Liver (tissue), 8 donors: ENCODE measurements at regions not wholly inside any gene's neighbourhood (a gene's known extent, or its start where the extent isn't known, plus 50 kb on each side); places are given as distances from the start of the nearest gene placed in this dataset.

Experiments used
- DNase-seq: peaks from one replicate; pipeline ENCODE4 v3.0.0-alpha.2; 2017; ENCODE audit warnings: low spot score
- H3K27ac ChIP-seq, 2 donors: one replicate each; pipeline ENCODE4 v1.7.0; 2013; ENCODE audit warnings: inconsistent platforms in 2 of 2, low read length in 2 of 2, control low read depth in 1 of 2, low read depth in 1 of 2, mild to moderate bottlenecking in 1 of 2
- H3K27me3 ChIP-seq, 4 donors: one replicate each; pipeline versions ENCODE4 v1.6.1 to v1.7.0; 2013; ENCODE audit warnings: low read length in 3 of 4, inconsistent platforms in 1 of 4, mild to moderate bottlenecking in 1 of 4, moderate library complexity in 1 of 4; ENCODE audit not compliant: control insufficient read depth in 4 of 4, insufficient read depth in 4 of 4
- H3K36me3 ChIP-seq, 4 donors: one replicate each; pipeline versions ENCODE4 v1.6.1 to v1.7.0; 2013; ENCODE audit warnings: low read length in 3 of 4, mild to moderate bottlenecking in 3 of 4, low read depth in 1 of 4, moderate library complexity in 1 of 4; ENCODE audit not compliant: control insufficient read depth in 4 of 4, insufficient read depth in 3 of 4
- H3K4me1 ChIP-seq, 4 donors: one replicate each; pipeline versions ENCODE4 v1.6.1 to v1.7.0; 2013; ENCODE audit warnings: low read length in 3 of 4, mild to moderate bottlenecking in 3 of 4, moderate library complexity in 1 of 4; ENCODE audit not compliant: control insufficient read depth in 4 of 4, insufficient read depth in 4 of 4
- H3K4me3 ChIP-seq, 3 donors: one replicate each; pipeline versions ENCODE4 v1.6.1 to v1.7.0; 2013; ENCODE audit warnings: low read length in 3 of 3, control low read depth in 1 of 3, low read depth in 1 of 3, mild to moderate bottlenecking in 1 of 3
- H3K9ac ChIP-seq, 2 donors: one replicate each; pipeline ENCODE4 v1.7.0; 2013; ENCODE audit warnings: low read length in 2 of 2, mild to moderate bottlenecking in 2 of 2, moderate library complexity in 2 of 2, control low read depth in 1 of 2, low read depth in 1 of 2
- H3K9me3 ChIP-seq, 4 donors: one replicate each; pipeline versions ENCODE4 v1.6.1 to v1.7.0; 2013; ENCODE audit warnings: low read length in 3 of 4; ENCODE audit not compliant: control insufficient read depth in 4 of 4
- ATF3 ChIP-seq: IDR thresholded peaks from 2 replicates; pipeline ENCODE4 v1.6.1; 2016; ENCODE audit warnings: antibody characterized with exemption
- CTCF ChIP-seq: fragments of 150-350 bp; IDR thresholded peaks from 2 replicates; pipeline ENCODE4 v1.5.1; 2017; ENCODE audit warnings: improper control_type of control experiment, low read depth, low read length; ENCODE audit not compliant: missing input control
- EGR1 ChIP-seq, 2 donors: IDR thresholded peaks; 2 replicates each; pipeline ENCODE4 v1.6.1; 2016 to 2018; ENCODE audit warnings: antibody characterized with exemption in 2 of 2, low read depth in 2 of 2
- FOXA1 ChIP-seq: IDR thresholded peaks from 2 replicates; pipeline ENCODE4 v1.6.1; 2016; ENCODE audit warnings: antibody characterized with exemption
- FOXA2 ChIP-seq: IDR thresholded peaks from 2 replicates; pipeline ENCODE4 v1.6.1; 2016; ENCODE audit warnings: antibody characterized with exemption
- GABPA ChIP-seq, 2 donors: IDR thresholded peaks in 1 of 2; conservative IDR thresholded peaks in 1 of 2; 2 replicates each; pipeline ENCODE4 v1.6.1; 2016; ENCODE audit warnings: antibody characterized with exemption in 2 of 2, mild to moderate bottlenecking in 1 of 2, moderate library complexity in 1 of 2
- HNF4A ChIP-seq, 2 donors: conservative IDR thresholded peaks; 2 replicates each; pipeline ENCODE4 v1.6.1; 2016; ENCODE audit warnings: antibody characterized with exemption in 2 of 2, mild to moderate bottlenecking in 2 of 2
- HNF4G ChIP-seq: IDR thresholded peaks from 2 replicates; pipeline ENCODE4 v1.6.1; 2016; ENCODE audit warnings: antibody characterized with exemption
- JUND ChIP-seq, 2 donors: IDR thresholded peaks; 2 replicates each; pipeline ENCODE4 v1.6.1; 2016; ENCODE audit warnings: antibody characterized with exemption in 2 of 2
- MAX ChIP-seq: IDR thresholded peaks from 2 replicates; pipeline ENCODE4 v1.6.1; 2016; ENCODE audit warnings: antibody characterized with exemption
- NR2F2 ChIP-seq: IDR thresholded peaks from 2 replicates; pipeline ENCODE4 v1.6.1; 2016; ENCODE audit warnings: antibody characterized with exemption
- RAD21 ChIP-seq, 2 donors: IDR thresholded peaks; 2 replicates each; pipeline ENCODE4 v1.6.1; 2016; ENCODE audit warnings: antibody characterized with exemption in 2 of 2, mild to moderate bottlenecking in 2 of 2
- REST ChIP-seq: IDR thresholded peaks from 2 replicates; pipeline ENCODE4 v1.6.1; 2016; ENCODE audit warnings: antibody characterized with exemption, mild to moderate bottlenecking
- RXRA ChIP-seq, 2 donors: IDR thresholded peaks; 2 replicates each; pipeline ENCODE4 v1.6.1; 2017 to 2018; ENCODE audit warnings: antibody characterized with exemption in 2 of 2, mild to moderate bottlenecking in 1 of 2
- SP1 ChIP-seq: IDR thresholded peaks from 2 replicates; pipeline ENCODE4 v1.6.1; 2018; ENCODE audit warnings: antibody characterized with exemption, mild to moderate bottlenecking
- TAF1 ChIP-seq: conservative IDR thresholded peaks from 2 replicates; pipeline ENCODE4 v1.6.1; 2016; ENCODE audit warnings: antibody characterized with exemption, mild to moderate bottlenecking
- YY1 ChIP-seq: IDR thresholded peaks from 2 replicates; pipeline ENCODE4 v1.6.1; 2016; ENCODE audit warnings: antibody characterized with exemption, mild to moderate bottlenecking
- ZBTB33 ChIP-seq: IDR thresholded peaks from 2 replicates; pipeline ENCODE4 v1.6.1; 2016; ENCODE audit warnings: antibody characterized with exemption
- WGBS: extraction: QIAGEN DNeasy Blood & Tissue Kit; methylation state at CpG from one replicate; pipeline ENCODE4 v1.1.7; 2013; 5-methylcytosine and 5-hydroxymethylcytosine counted together
- donor health status: healthy.
- donor health status: healthy.
- donor health status: healthy.
- donor health status: healthy.
- donor health status: healthy.

- no peak for DNase-seq
- TF ChIP-seq NR2F2 (no peak), FOXA2 (no peak), HNF4A (conservative IDR thresholded peaks at IDR 0.05) (no peak), YY1 (no peak), RAD21 (IDR thresholded peaks at IDR 0.05) (no peak), REST (no peak), MAX (no peak), RXRA (IDR thresholded peaks at IDR 0.05) (no peak), ZBTB33 (no peak), SP1 (no peak), FOXA1 (no peak), ATF3 (no peak), CTCF (no peak), HNF4G (no peak), JUND (IDR thresholded peaks at IDR 0.05) (no peak), GABPA (IDR thresholded peaks at IDR 0.05 in 1 of 2, conservative IDR thresholded peaks at IDR 0.05 in 1 of 2) (no peak)
- H3K4me3 ChIP-seq = no peak overlapping the region
- no peaks in the 10 kb centered on the region for H3K36me3 ChIP-seq
- H3K4me1 ChIP-seq = no peaks in the 10 kb centered on the region
- H3K27me3 ChIP-seq = peaks cover 0 to 3% (median 0%) of the 10 kb centered on the region in 4 donors
- H3K9ac ChIP-seq = no peak overlapping the region
- H3K27ac ChIP-seq = no peak overlapping the region
- no peaks in the 10 kb centered on the region for H3K9me3 ChIP-seq
These were observed 129.7 kb downstream of the DTWD1 start for GRCh38 chr15:49750553-49750952.

GRCh38 chr15:49751191-49751590 is 130.3 kb downstream of the DTWD1 start:
- H3K36me3 ChIP-seq = no peaks in the 10 kb centered on the region
- H3K4me1 ChIP-seq = no peaks in the 10 kb centered on the region
- 74% methylated on average over 3 of the region's 3 CpGs for WGBS
- H3K27ac ChIP-seq = no peak overlapping the region
- H3K4me3 ChIP-seq = no peak overlapping the region
- H3K9ac ChIP-seq = no peak overlapping the region
- H3K9me3 ChIP-seq = no peaks in the 10 kb centered on the region
- DNase-seq = no peak
- peaks cover 0 to 3% (median 0%) of the 10 kb centered on the region in 4 donors for H3K27me3 ChIP-seq
- no peak for TF ChIP-seq RAD21 (IDR thresholded peaks at IDR 0.05)
- TF ChIP-seq HNF4A (conservative IDR thresholded peaks at IDR 0.05) = no peak
- TF ChIP-seq ZBTB33 = no peak
- no peak for TF ChIP-seq GABPA (IDR thresholded peaks at IDR 0.05 in 1 of 2, conservative IDR thresholded peaks at IDR 0.05 in 1 of 2)
- no peak for TF ChIP-seq ATF3
- TF ChIP-seq FOXA2 = no peak
- TF ChIP-seq CTCF = no peak
- no peak for TF ChIP-seq EGR1 (IDR thresholded peaks at IDR 0.05; ENCODE audit: low read depth in 2 of 2)
- TF ChIP-seq MAX = no peak
- TF ChIP-seq HNF4G = no peak
- TF ChIP-seq FOXA1 = no peak
- no peak for TF ChIP-seq JUND (IDR thresholded peaks at IDR 0.05)
- TF ChIP-seq TAF1 = no peak
- TF ChIP-seq YY1 = no peak
- TF ChIP-seq NR2F2 = no peak
